Esophagus squamous epithelium (tissue), 5 donors: ENCODE measurements at regions not wholly inside any gene's neighbourhood (a gene's known extent, or its start where the extent isn't known, plus 50 kb on each side); places are given as distances from the start of the nearest gene placed in this dataset.

Experiments used
- DNase-seq: peaks from one replicate; lab custom pipeline; 2025; lab: John Stamatoyannopoulos, UW
- H3K27ac ChIP-seq, 4 donors: fragments of 200-600 bp; sonication (generic); one replicate each; pipeline ENCODE4 v1.5.1; 2016 to 2019; ENCODE audit warnings: mild to moderate bottlenecking in 1 of 4
- H3K27me3 ChIP-seq, 4 donors: fragments of 200-600 bp; sonication (generic); 1 replicate in 3 of 4; 2 replicates in 1 of 4; pipeline versions ENCODE4 v1.5.1 to v1.6.0; 2017 to 2021; ENCODE audit warnings: antibody characterized with exemption in 1 of 4
- H3K36me3 ChIP-seq, 3 donors: fragments of 200-600 bp; sonication (generic); one replicate each; pipeline ENCODE4 v1.5.1; 2016 to 2019
- H3K4me1 ChIP-seq, 3 donors: fragments of 200-600 bp; sonication (generic); one replicate each; pipeline ENCODE4 v1.5.1; 2017 to 2019
- H3K4me3 ChIP-seq, 4 donors: fragments of 200-600 bp; sonication (generic); 1 replicate in 3 of 4; 2 replicates in 1 of 4; pipeline ENCODE4 v1.5.1; 2016 to 2019; ENCODE audit warnings: mild to moderate bottlenecking in 2 of 4, moderate library complexity in 1 of 4
- H3K9me3 ChIP-seq, 3 donors: fragments of 200-600 bp; sonication (generic); one replicate each; pipeline ENCODE4 v1.5.1; 2016 to 2019
- CTCF ChIP-seq, 6 experiments: fragments of 450-650 bp in 4 of 6; fragments of 200-600 bp in 2 of 6; sonication (generic) in 2 of 6; IDR thresholded peaks; one replicate each; pipeline ENCODE4 v1.5.1; 2016 to 2019; ENCODE audit warnings: antibody characterized with exemption in 6 of 6, mild to moderate bottlenecking in 4 of 6, moderate library complexity in 4 of 6
- POLR2A ChIP-seq, 4 donors: fragments of 450-650 bp; IDR thresholded peaks; one replicate each; pipeline ENCODE4 v1.6.1; 2017; ENCODE audit warnings: antibody characterized with exemption in 4 of 4, mild to moderate bottlenecking in 4 of 4, moderate library complexity in 3 of 4
- WGBS, 2 donors: methylation state at CpG; one replicate each; pipeline ENCODE4 v1.1.5; 2018; 5-methylcytosine and 5-hydroxymethylcytosine counted together
- intact Hi-C: fragments of 100-400 bp; cut with DNase I; formaldehyde crosslinking; loops from one replicate; pipeline ENCODE4 v1.15.0; 2022
- donor health status: DM: yes; HTN: yes; CAD: no.

GRCh38 chr16:55949518-55949917 lies 74.3 kb upstream of the CES5A start:
- DNase-seq = no peak
- Histone ChIP-seq H3K27me3 (peaks cover 0 to 4% (median 0%) of the 10 kb centered on the region in 4 donors), H3K36me3 (no peaks in the 10 kb centered on the region), H3K4me1 (peaks cover 0 to 3% (median 0%) of the 10 kb centered on the region in 3 donors), H3K9me3 (no peaks in the 10 kb centered on the region), H3K27ac (no peak overlapping the region), H3K4me3 (no peak overlapping the region)
- 20 to 22% methylated on average over 1 of the region's 1 CpG for WGBS, 2 donors
- TF ChIP-seq POLR2A (IDR thresholded peaks at IDR 0.05) = no peak
- TF ChIP-seq CTCF (IDR thresholded peaks at IDR 0.05) = no peak
- intact Hi-C loops = loop anchor here (5.0 kb wide), 1 partner anchor 368 kb away; no protein-coding TSS in a partner anchor

DNA sequence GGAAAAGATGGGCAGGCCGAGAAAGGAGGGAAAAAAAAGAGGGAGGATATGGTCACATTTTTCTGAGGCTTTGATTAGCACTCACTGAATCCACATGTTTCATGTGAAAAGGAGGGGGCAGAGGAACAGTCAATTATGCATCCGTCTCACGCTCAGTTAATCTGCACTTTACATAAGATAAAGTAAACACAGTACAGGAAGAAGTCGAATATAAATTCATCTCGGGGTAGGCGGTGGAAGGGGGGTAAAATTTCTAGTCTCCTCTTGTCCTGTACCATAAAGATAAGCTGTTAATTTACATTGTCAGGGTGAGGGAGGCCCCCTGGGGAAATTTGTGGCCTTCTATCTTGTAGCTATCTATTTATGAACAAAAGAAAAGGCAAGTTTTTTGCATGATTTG lies 73.1 kb upstream of the CES5A start:
- 27 to 35% methylated on average over 6 of the region's 6 CpGs for WGBS, 2 donors
- Histone ChIP-seq H3K4me3 (no peak overlapping the region), H3K27me3 (peaks cover 0 to 8% (median 0%) of the 10 kb centered on the region in 4 donors), H3K4me1 (peaks cover 0 to 4% (median 0%) of the 10 kb centered on the region in 3 donors), H3K27ac (no peak overlapping the region), H3K9me3 (no peaks in the 10 kb centered on the region), H3K36me3 (no peaks in the 10 kb centered on the region)
- intact Hi-C loops = loop anchor here (5.0 kb wide), 1 partner anchor 369 kb away; no protein-coding TSS in a partner anchor
- TF ChIP-seq POLR2A (IDR thresholded peaks at IDR 0.05) = no peak
- TF ChIP-seq CTCF (IDR thresholded peaks at IDR 0.05) = no peak
- no peak for DNase-seq

DNA sequence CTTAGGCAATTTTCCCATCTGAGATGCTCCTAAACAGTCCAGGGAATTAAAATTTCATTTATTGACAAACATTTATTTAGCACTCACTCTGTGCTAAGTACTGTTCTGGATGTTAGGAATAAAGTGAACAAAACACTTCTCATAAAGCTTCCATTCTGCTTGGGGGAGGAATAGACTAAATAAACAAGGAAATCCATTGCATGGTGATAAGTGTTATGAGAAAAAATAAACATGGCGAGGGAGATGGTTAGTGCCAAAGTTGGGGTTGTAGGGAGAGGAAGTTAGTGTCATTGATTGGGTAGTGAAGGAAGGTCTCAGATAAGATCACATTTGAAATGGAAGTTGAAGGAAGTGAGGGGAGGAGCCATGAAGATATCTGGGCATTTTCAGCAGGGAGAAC lies 72.2 kb upstream of the CES5A start:
- DNase-seq = no peak
- no peak overlapping the region for H3K4me3 ChIP-seq
- H3K36me3 ChIP-seq = no peaks in the 10 kb centered on the region
- no peak for TF ChIP-seq CTCF (IDR thresholded peaks at IDR 0.05)
- TF ChIP-seq POLR2A (IDR thresholded peaks at IDR 0.05) = no peak
- H3K4me1 ChIP-seq = peaks cover 0 to 4% (median 0%) of the 10 kb centered on the region in 3 donors
- intact Hi-C loops = loop anchor here (5.0 kb wide), 1 partner anchor 370 kb away; no protein-coding TSS in a partner anchor
- peaks cover 0 to 8% (median 0%) of the 10 kb centered on the region in 4 donors for H3K27me3 ChIP-seq
- no peaks in the 10 kb centered on the region for H3K9me3 ChIP-seq
- 66 to 75% methylated on average over 1 of the region's 1 CpG for WGBS, 2 donors
- no peak overlapping the region for H3K27ac ChIP-seq

GRCh38 chr16:55944377-55944802 lies 69.2 kb upstream of the CES5A start:
- Histone ChIP-seq H3K27ac (no peak overlapping the region), H3K4me3 (no peak overlapping the region), H3K9me3 (no peaks in the 10 kb centered on the region), H3K27me3 (peaks cover 0 to 4% (median 0%) of the 10 kb centered on the region in 4 donors), H3K4me1 (peaks cover 0 to 4% (median 0%) of the 10 kb centered on the region in 3 donors), H3K36me3 (no peaks in the 10 kb centered on the region)
- TF ChIP-seq POLR2A (IDR thresholded peaks at IDR 0.05) (no peak), CTCF (IDR thresholded peaks at IDR 0.05) (peak; percentile 79 to 91 (median 88))
- intact Hi-C loops = no loop called here
- WGBS, 2 donors = 34 to 43% methylated on average over 8 of the region's 8 CpGs
- DNase-seq = no peak

- intact Hi-C loops = no loop called here
- Histone ChIP-seq H3K9me3 (no peaks in the 10 kb centered on the region), H3K4me3 (no peak overlapping the region), H3K4me1 (peaks cover 0 to 4% (median 0%) of the 10 kb centered on the region in 3 donors), H3K36me3 (no peaks in the 10 kb centered on the region), H3K27me3 (peaks cover 0 to 10% (median 0%) of the 10 kb centered on the region in 4 donors), H3K27ac (no peak overlapping the region)
- no peak for DNase-seq
- 53 to 59% methylated on average over 4 of the region's 4 CpGs for WGBS, 2 donors
- TF ChIP-seq POLR2A (IDR thresholded peaks at IDR 0.05) = no peak
- no peak for TF ChIP-seq CTCF (IDR thresholded peaks at IDR 0.05)
These were observed 68.1 kb upstream of the CES5A start for GRCh38 chr16:55943267-55943666.
